HCT116 (cell line): ENCODE measurements at regions not wholly inside any gene's neighbourhood (a gene's known extent, or its start where the extent isn't known, plus 50 kb on each side); places are given as distances from the start of the nearest gene placed in this dataset.

ENCODE experiments used
- ATAC-seq: fragments of 200-7000 bp; cut with Tn5 transposase; 2 replicates; pipeline ENCODE4 v1.9.1; 2020; ENCODE audit warnings: mild to moderate bottlenecking, moderate library complexity
- BruUV-seq: library from RNA; stranded (reverse); fragments of 400-500 nt; replicated peaks from 2 replicates; lab custom pipeline; 2021; lab: Mats Ljungman, UMichigan
- CTCF ChIA-PET: fragments of 300-600 bp; sonication (Branson Sonifier 250); formaldehyde crosslinking; loops from one replicate; lab custom pipeline; 2021; ENCODE audit warnings: antibody characterized with exemption; lab: Charles Lee
- POLR2A ChIA-PET: fragments of 300-600, 350-600 bp; sonication (Branson Sonifier 250); formaldehyde crosslinking; loops from one replicate; lab custom pipeline; 2021; ENCODE audit warnings: antibody characterized with exemption; lab: Charles Lee
- RAD21 ChIA-PET, 2 experiments: fragments of 300-600 bp; sonication (Branson Sonifier 250); formaldehyde crosslinking; loops; one replicate each; lab custom pipeline; 2023; ENCODE audit warnings: low total read pairs in 2 of 2; ENCODE audit not compliant: uncharacterized antibody in 2 of 2, unreplicated experiment in 2 of 2, low non-redundant PET in 1 of 2; lab: Charles Lee
- DNase-seq: peaks from one replicate; pipeline ENCODE4 v3.0.0-alpha.2; 2010; ENCODE audit warnings: low read depth, low spot score
- H2AFZ ChIP-seq: fragments of 200-600 bp; shearing (Covaris generic), sonication (generic); 2 replicates; pipeline ENCODE4 v1.6.1; 2017; ENCODE audit warnings: low read depth, mixed run types, mixed read lengths, antibody characterized with exemption, low read length; ENCODE audit not compliant: poor library complexity, severe bottlenecking
- H3K27ac ChIP-seq: 2 replicates; pipeline ENCODE4 v1.5.1; 2012; ENCODE audit warnings: low read depth, low read length
- H3K27me3 ChIP-seq: fragments of 200-600 bp; sonication (generic); 2 replicates; pipeline ENCODE4 v1.6.1; 2016; ENCODE audit warnings: mixed run types, low read length, mixed read lengths; ENCODE audit not compliant: insufficient read depth
- H3K36me3 ChIP-seq, 2 experiments: fragments of 200-500 bp in 1 of 2; fragments of 200-600 bp in 1 of 2; sonication (Bioruptor generic) in 1 of 2; sonication (generic) in 1 of 2; 2 replicates each; pipeline versions ENCODE4 v1.5.1 to v1.6.1; 2014 to 2016; ENCODE audit warnings: low read length in 2 of 2, inconsistent platforms in 1 of 2, mixed read lengths in 1 of 2, mixed run types in 1 of 2; ENCODE audit not compliant: insufficient read depth in 2 of 2, control insufficient read depth in 1 of 2
- H3K4me1 ChIP-seq, 2 experiments: fragments of 200-600 bp in 1 of 2; sonication (generic) in 1 of 2; 2 replicates each; pipeline versions ENCODE4 v1.5.1 to v1.6.1; 2012 to 2017; ENCODE audit warnings: low read length in 2 of 2, inconsistent platforms in 1 of 2, mild to moderate bottlenecking in 1 of 2, mixed read lengths in 1 of 2, mixed run types in 1 of 2, moderate library complexity in 1 of 2; ENCODE audit not compliant: insufficient read depth in 2 of 2, control insufficient read depth in 1 of 2
- H3K4me2 ChIP-seq: fragments of 200-600 bp; sonication (generic); 2 replicates; pipeline ENCODE4 v1.6.1; 2017; ENCODE audit warnings: mixed run types, low read length, mixed read lengths
- H3K4me3 ChIP-seq, 2 experiments: fragments of 200-600 bp in 1 of 2; sonication (generic) in 1 of 2; replicated peaks in 1 of 2; 2 replicates each; pipeline ENCODE4 v1.5.1; 2011 to 2016; ENCODE audit warnings: low read length in 2 of 2, control low read depth in 1 of 2, low read depth in 1 of 2, mild to moderate bottlenecking in 1 of 2, mixed read lengths in 1 of 2, mixed run types in 1 of 2
- H3K79me2 ChIP-seq: fragments of 200-600 bp; sonication (generic); 2 replicates; pipeline ENCODE4 v1.6.1; 2017; ENCODE audit warnings: mild to moderate bottlenecking, mixed run types, low read length, moderate library complexity, mixed read lengths; ENCODE audit not compliant: insufficient read depth
- H3K9ac ChIP-seq: fragments of 200-600 bp; sonication (generic); 2 replicates; pipeline ENCODE4 v1.6.1; 2016; ENCODE audit warnings: low read length, mixed read lengths
- H3K9me2 ChIP-seq: fragments of 200-600 bp; sonication (generic), shearing (Covaris generic); 2 replicates; pipeline ENCODE4 v1.6.1; 2017; ENCODE audit warnings: mixed run types, mild to moderate bottlenecking, moderate library complexity; ENCODE audit not compliant: insufficient read depth
- H3K9me3 ChIP-seq, 2 experiments: fragments of 200-500 bp in 1 of 2; fragments of 200-600 bp in 1 of 2; sonication (Bioruptor generic) in 1 of 2; sonication (generic) in 1 of 2; 2 replicates each; pipeline ENCODE4 v1.6.1; 2014 to 2017; ENCODE audit warnings: low read length in 2 of 2, mixed read lengths in 2 of 2, inconsistent platforms in 1 of 2, low read depth in 1 of 2, mild to moderate bottlenecking in 1 of 2, mixed run types in 1 of 2, moderate library complexity in 1 of 2; ENCODE audit not compliant: control insufficient read depth in 1 of 2, insufficient read depth in 1 of 2
- H4K20me1 ChIP-seq: fragments of 200-600 bp; sonication (generic), shearing (Covaris generic); 2 replicates; pipeline ENCODE4 v1.6.1; 2017; ENCODE audit warnings: mixed run types, mild to moderate bottlenecking, moderate library complexity; ENCODE audit not compliant: insufficient read depth
- ELF1 ChIP-seq: IDR thresholded peaks from 2 replicates; pipeline ENCODE4 v1.6.1; 2012; ENCODE audit warnings: low read depth, borderline replicate concordance
- MAX ChIP-seq: IDR thresholded peaks from 2 replicates; pipeline ENCODE4 v1.6.1; 2012
- POLR2A ChIP-seq: IDR thresholded peaks from 2 replicates; pipeline ENCODE4 v1.7.0; 2011; ENCODE audit warnings: borderline replicate concordance; ENCODE audit not compliant: insufficient read depth, insufficient read length; ENCODE audit errors: extremely low read depth
- RAD21 ChIP-seq: IDR thresholded peaks from 2 replicates; pipeline ENCODE4 v1.6.1; 2012; ENCODE audit warnings: low read depth, mild to moderate bottlenecking
- SIN3A ChIP-seq: IDR thresholded peaks from 2 replicates; pipeline ENCODE4 v1.6.1; 2012; ENCODE audit warnings: low read depth
- SP1 ChIP-seq: IDR thresholded peaks from 2 replicates; pipeline ENCODE4 v1.6.1; 2012; ENCODE audit warnings: low read depth
- TCF7L2 ChIP-seq: IDR thresholded peaks from 2 replicates; pipeline ENCODE4 v1.7.0; 2011; ENCODE audit warnings: borderline replicate concordance, inconsistent platforms; ENCODE audit not compliant: insufficient read depth, insufficient read length; ENCODE audit errors: extremely low read depth
- ZBTB33 ChIP-seq: IDR thresholded peaks from 2 replicates; pipeline ENCODE4 v1.6.1; 2011; ENCODE audit warnings: mild to moderate bottlenecking, low read length, moderate library complexity; ENCODE audit not compliant: insufficient replicate concordance; ENCODE audit errors: extremely low read depth
- ZFX ChIP-seq: fragments of 450-650 bp; IDR thresholded peaks from 2 replicates; pipeline ENCODE4 v1.6.1; 2017
- intact Hi-C: fragments of 100-400 bp; cut with micrococcal nuclease; formaldehyde crosslinking; loops from 2 replicates; pipeline ENCODE4 v1.10.0; 2022
- TF ChIP-seq, protein P1 (sequence below), 3 experiments: fragments of 200-600 bp in 1 of 3; sonication (generic) in 1 of 3; IDR thresholded peaks in 2 of 3; conservative IDR thresholded peaks in 1 of 3; 2 replicates each; pipeline ENCODE4 v1.5.1; 2012 to 2017; ENCODE audit warnings: low read depth in 2 of 3, low read length in 2 of 3, antibody characterized with exemption in 1 of 3, borderline replicate concordance in 1 of 3, control low read depth in 1 of 3, mild to moderate bottlenecking in 1 of 3, mixed read lengths in 1 of 3, mixed run types in 1 of 3, moderate library complexity in 1 of 3; ENCODE audit not compliant: insufficient read depth in 1 of 3

DNA sequence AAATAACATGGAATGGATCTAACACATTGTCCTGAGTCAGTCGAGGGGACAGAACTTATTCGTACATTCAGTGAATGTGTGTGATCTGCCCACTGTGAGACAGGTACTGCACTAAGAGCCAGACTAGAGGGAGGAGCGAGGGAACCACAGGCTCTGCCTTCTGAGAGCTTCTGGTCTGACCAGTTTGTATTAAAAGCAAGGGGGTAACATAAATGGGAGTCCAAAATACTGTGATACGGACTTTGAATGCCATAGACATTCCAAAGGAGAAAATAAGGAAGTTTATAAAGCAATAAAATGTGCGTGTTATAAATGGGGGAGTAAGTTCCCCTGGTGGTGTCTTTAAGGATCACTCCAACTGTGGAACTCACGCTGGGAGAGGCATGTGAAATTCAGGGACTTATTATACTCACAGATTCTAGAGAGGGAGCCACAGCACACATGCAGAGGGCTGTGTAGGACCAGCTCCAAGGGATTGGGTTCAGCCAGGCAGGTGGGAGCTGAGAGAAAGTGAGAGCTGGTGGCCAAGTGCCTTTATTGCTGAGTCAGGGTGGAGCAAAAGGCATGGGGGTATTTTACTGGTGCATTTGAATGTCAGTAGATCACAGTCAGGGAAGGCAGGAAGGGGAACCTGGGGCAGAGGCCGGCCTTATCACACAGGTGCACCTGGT lies 186.5 kb upstream of the WWC1 start:
- Histone ChIP-seq H3K4me1 (no peaks in the 10 kb centered on the region), H3K4me2 (no peak overlapping the region), H3K27me3 (peaks cover 15% of the 10 kb centered on the region; the same call in 1 of the 2 replicates), H3K9ac (no peak overlapping the region), H3K36me3 (no peaks in the 10 kb centered on the region), H3K27ac (no peak overlapping the region), H3K79me2 (no peaks in the 10 kb centered on the region), H2AFZ (no peak overlapping the region), H4K20me1 (no peaks in the 10 kb centered on the region), H3K4me3 (no peak overlapping the region), H3K9me3 (no peaks in the 10 kb centered on the region), H3K9me2 (no peaks in the 10 kb centered on the region)
- CTCF ChIA-PET: interaction anchor here (1.6 kb wide), 1 partner anchor 9 kb away, joined by 4 read pairs; no protein-coding TSS in a partner anchor
- intact Hi-C loops: no loop called here
- ATAC-seq (peak; percentile 73), DNase-seq (no peak)
- RAD21 ChIA-PET: no interaction called here
- TF ChIP-seq, protein P1, sequence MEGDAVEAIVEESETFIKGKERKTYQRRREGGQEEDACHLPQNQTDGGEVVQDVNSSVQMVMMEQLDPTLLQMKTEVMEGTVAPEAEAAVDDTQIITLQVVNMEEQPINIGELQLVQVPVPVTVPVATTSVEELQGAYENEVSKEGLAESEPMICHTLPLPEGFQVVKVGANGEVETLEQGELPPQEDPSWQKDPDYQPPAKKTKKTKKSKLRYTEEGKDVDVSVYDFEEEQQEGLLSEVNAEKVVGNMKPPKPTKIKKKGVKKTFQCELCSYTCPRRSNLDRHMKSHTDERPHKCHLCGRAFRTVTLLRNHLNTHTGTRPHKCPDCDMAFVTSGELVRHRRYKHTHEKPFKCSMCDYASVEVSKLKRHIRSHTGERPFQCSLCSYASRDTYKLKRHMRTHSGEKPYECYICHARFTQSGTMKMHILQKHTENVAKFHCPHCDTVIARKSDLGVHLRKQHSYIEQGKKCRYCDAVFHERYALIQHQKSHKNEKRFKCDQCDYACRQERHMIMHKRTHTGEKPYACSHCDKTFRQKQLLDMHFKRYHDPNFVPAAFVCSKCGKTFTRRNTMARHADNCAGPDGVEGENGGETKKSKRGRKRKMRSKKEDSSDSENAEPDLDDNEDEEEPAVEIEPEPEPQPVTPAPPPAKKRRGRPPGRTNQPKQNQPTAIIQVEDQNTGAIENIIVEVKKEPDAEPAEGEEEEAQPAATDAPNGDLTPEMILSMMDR (IDR thresholded peaks at IDR 0.05 in 2 of 3, conservative IDR thresholded peaks at IDR 0.05 in 1 of 3; ENCODE audit: borderline replicate concordance in 1 of 3, insufficient read depth in 1 of 3, low read depth in 2 of 3, low read length in 2 of 3): peak in 2 of 3 experiments; percentile 22 to 23; a peak in 2 of 6 replicates
- no peak for TF ChIP-seq SIN3A
- no TSS peak for BruUV-seq
- POLR2A ChIA-PET: no interaction called here

- no peaks in the 10 kb centered on the region for H3K9me2 ChIP-seq
- no peaks in the 10 kb centered on the region for H4K20me1 ChIP-seq
- no peak overlapping the region for H3K4me3 ChIP-seq
- no peaks in the 10 kb centered on the region for H3K36me3 ChIP-seq
- ChIA-PET CTCF (no interaction called here), POLR2A (no interaction called here), RAD21 (interaction anchor here in 1 of 2 experiments (0.7 kb wide), 1 partner anchor 113 kb away, joined by 3 read pairs; no protein-coding TSS in a partner anchor)
- H3K27ac ChIP-seq: no peak overlapping the region
- H3K79me2 ChIP-seq: no peaks in the 10 kb centered on the region
- ATAC-seq: no peak
- no peaks in the 10 kb centered on the region for H3K4me1 ChIP-seq
- H3K9ac ChIP-seq: no peak overlapping the region
- no peaks in the 10 kb centered on the region for H3K9me3 ChIP-seq
- no peak overlapping the region for H3K4me2 ChIP-seq
- H2AFZ ChIP-seq: no peak overlapping the region
- no peak for DNase-seq
- H3K27me3 ChIP-seq: peaks cover 28% of the 10 kb centered on the region
- intact Hi-C loops: no loop called here
- BruUV-seq: no TSS peak
- TF ChIP-seq MAX: no peak
- TF ChIP-seq, protein P1 (IDR thresholded peaks at IDR 0.05 in 2 of 3, conservative IDR thresholded peaks at IDR 0.05 in 1 of 3; ENCODE audit: borderline replicate concordance in 1 of 3, insufficient read depth in 1 of 3, low read depth in 2 of 3, low read length in 2 of 3): no peak
- no peak for TF ChIP-seq ZBTB33
- TF ChIP-seq TCF7L2: no peak
- no peak for TF ChIP-seq SIN3A
- no peak for TF ChIP-seq ZFX
- TF ChIP-seq ELF1: no peak
- TF ChIP-seq POLR2A: no peak
- no peak for TF ChIP-seq SP1
- TF ChIP-seq RAD21: no peak
These were observed 185.3 kb upstream of the WWC1 start for GRCh38 chr5:168106008-168106761.
